Activated CD4-positive, alpha-beta T cell treated with anti-CD3 and anti-CD28 coated beads for 48 hours (primary cell): ENCODE measurements at regions not wholly inside any gene's neighbourhood (a gene's known extent, or its start where the extent isn't known, plus 50 kb on each side); places are given as distances from the start of the nearest gene placed in this dataset.

Experiments used
- DNase-seq: peaks from one replicate; pipeline ENCODE4 v3.0.0-alpha.2; 2020

DNA sequence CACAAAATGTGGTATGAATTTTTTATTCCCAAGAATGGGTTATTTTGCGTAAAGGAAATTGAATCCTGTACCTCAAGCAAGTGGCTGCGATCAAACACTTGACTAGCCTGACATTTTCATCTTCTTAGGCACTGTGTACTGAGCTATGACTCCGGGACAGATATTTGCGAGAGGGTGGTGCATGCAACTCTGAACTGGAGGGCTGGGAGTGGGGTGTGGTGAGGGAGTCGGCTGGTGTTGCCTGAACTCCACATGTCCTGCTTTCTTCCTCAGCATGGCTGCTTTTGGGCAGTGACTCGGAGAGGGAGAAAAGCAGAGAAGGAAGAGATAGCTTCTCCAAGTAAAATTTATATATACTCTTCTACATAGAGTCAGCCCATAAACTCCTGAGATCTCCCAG lies 68.5 kb upstream of the GATB start:
- no peak for DNase-seq

DNA sequence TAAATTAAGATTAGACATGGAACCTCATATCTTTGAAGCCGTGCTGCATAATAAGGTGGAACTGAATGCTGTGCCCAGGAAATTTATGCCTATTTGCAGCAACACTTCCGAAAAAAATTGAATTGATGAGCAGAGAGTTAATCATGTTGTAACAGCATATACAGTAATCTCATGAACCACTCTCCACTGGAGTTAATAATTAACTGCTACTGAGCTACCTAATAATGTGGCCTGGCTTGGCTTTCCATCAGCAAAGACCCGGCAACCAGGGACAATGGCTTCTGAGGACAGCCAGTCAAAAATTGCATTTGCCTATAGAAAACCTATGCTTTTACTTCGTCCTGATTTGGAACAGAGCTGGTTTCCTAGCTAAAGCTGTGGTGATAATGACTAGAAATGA lies 63.8 kb upstream of the GATB start:
- DNase-seq, result no peak

GRCh38 chr4:151822331-151822730 lies 61.5 kb upstream of the GATB start:
- DNase-seq, result no peak

- DNase-seq, result no peak
Measured at GRCh38 chr4:151820004-151820403, 59.2 kb upstream of the GATB start.

DNA sequence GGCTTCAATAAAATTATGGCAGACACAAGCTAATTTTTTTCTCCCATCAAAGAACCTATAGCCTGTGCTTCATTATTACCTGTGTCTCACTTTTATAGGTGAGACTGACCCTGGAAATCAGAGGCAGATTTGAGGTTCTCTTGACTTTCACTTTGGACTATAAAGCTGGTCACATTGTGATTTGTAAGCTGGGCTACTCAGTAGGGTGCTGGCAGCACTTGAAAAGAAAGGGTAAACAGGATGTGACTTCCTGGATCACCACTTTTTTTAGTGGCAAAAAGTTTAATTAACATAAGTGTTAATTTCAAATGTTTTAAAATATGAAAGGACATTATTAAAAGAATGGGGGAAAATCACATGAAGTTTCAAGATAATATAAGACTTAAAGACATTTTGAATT lies 50.6 kb upstream of the GATB start:
- DNase-seq, result no peak
